AG10803 (cell line): ENCODE measurements at regions not wholly inside any gene's neighbourhood (a gene's known extent, or its start where the extent isn't known, plus 50 kb on each side); places are given as distances from the start of the nearest gene placed in this dataset.

Experiments used
- DNase-seq: peaks from one replicate; pipeline ENCODE4 v3.0.0; 2010; ENCODE audit warnings: low read depth
- H3K4me3 ChIP-seq: 2 replicates; pipeline ENCODE4 v1.5.1; 2011; ENCODE audit warnings: mild to moderate bottlenecking, low read length, control low read depth
- CTCF ChIP-seq: conservative IDR thresholded peaks from 2 replicates; pipeline ENCODE4 v1.5.1; 2011; ENCODE audit warnings: mild to moderate bottlenecking, low read length, control low read depth, inconsistent platforms

GRCh38 chr2:103419506-103419905, 657.7 kb downstream of the TMEM182 start:
- no peak for DNase-seq
- no peak for TF ChIP-seq CTCF

GRCh38 chr2:103423100-103423499, 661.3 kb downstream of the TMEM182 start:
- DNase-seq = no peak
- H3K4me3 ChIP-seq = no peak overlapping the region
- TF ChIP-seq CTCF = no peak

More at GRCh38 chr2:103419506-103419905, 657.7 kb downstream of the TMEM182 start:
- no peak overlapping the region for H3K4me3 ChIP-seq

GRCh38 chr2:103427567-103427966, 665.7 kb downstream of the TMEM182 start:
- DNase-seq = no peak
- TF ChIP-seq CTCF = no peak
- no peak overlapping the region for H3K4me3 ChIP-seq

- no peak for DNase-seq
- H3K4me3 ChIP-seq = no peak overlapping the region
- TF ChIP-seq CTCF = no peak
Observed at GRCh38 chr2:103430191-103430590, 668.4 kb downstream of the TMEM182 start.

GRCh38 chr2:103435010-103435409, 673.2 kb downstream of the TMEM182 start:
- TF ChIP-seq CTCF = no peak
- DNase-seq = no peak

GRCh38 chr2:103437161-103437560, 675.3 kb downstream of the TMEM182 start:
- no peak for DNase-seq
- H3K4me3 ChIP-seq = no peak overlapping the region

More at GRCh38 chr2:103435010-103435409, 673.2 kb downstream of the TMEM182 start:
- no peak overlapping the region for H3K4me3 ChIP-seq

GRCh38 chr2:103445347-103445746, 683.5 kb downstream of the TMEM182 start:
- no peak for DNase-seq
- no peak for TF ChIP-seq CTCF

More at GRCh38 chr2:103437161-103437560, 675.3 kb downstream of the TMEM182 start:
- TF ChIP-seq CTCF = no peak

More at GRCh38 chr2:103445347-103445746, 683.5 kb downstream of the TMEM182 start:
- H3K4me3 ChIP-seq = no peak overlapping the region
